ENCODE measurements at regions not wholly inside any gene's neighbourhood (a gene's known extent, or its start where the extent isn't known, plus 50 kb on each side); places are given as distances from the start of the nearest gene placed in this dataset.

- no peak for TF ChIP-seq FOXJ3 (CRISPR knock-in tag; IDR thresholded peaks at IDR 0.05; ENCODE audit: borderline replicate concordance)
- TF ChIP-seq ATF2 (CRISPR knock-in tag; IDR thresholded peaks at IDR 0.05; ENCODE audit: borderline replicate concordance, low read depth) = no peak
- no peak for TF ChIP-seq ELF4 (CRISPR knock-in tag; IDR thresholded peaks at IDR 0.05; ENCODE audit: low read depth)
- TF ChIP-seq, protein P1, sequence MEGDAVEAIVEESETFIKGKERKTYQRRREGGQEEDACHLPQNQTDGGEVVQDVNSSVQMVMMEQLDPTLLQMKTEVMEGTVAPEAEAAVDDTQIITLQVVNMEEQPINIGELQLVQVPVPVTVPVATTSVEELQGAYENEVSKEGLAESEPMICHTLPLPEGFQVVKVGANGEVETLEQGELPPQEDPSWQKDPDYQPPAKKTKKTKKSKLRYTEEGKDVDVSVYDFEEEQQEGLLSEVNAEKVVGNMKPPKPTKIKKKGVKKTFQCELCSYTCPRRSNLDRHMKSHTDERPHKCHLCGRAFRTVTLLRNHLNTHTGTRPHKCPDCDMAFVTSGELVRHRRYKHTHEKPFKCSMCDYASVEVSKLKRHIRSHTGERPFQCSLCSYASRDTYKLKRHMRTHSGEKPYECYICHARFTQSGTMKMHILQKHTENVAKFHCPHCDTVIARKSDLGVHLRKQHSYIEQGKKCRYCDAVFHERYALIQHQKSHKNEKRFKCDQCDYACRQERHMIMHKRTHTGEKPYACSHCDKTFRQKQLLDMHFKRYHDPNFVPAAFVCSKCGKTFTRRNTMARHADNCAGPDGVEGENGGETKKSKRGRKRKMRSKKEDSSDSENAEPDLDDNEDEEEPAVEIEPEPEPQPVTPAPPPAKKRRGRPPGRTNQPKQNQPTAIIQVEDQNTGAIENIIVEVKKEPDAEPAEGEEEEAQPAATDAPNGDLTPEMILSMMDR (IDR thresholded peaks at IDR 0.05) = no peak
- TF ChIP-seq JUN (CRISPR knock-in tag; IDR thresholded peaks at IDR 0.05) = no peak
Observed at GRCh38 chr15:61633951-61634350, 404.8 kb upstream of the RORA start.

Data from WTC11 (cell line).